ENCODE measurements at regions not wholly inside any gene's neighbourhood (a gene's known extent, or its start where the extent isn't known, plus 50 kb on each side); places are given as distances from the start of the nearest gene placed in this dataset.

GRCh38 chr12:75905922-75906321, 125.7 kb downstream of the PHLDA1 start:
- DNase-seq (ENCODE audit: low spot score), result no peak

GRCh38 chr12:75900781-75901254, 130.8 kb downstream of the PHLDA1 start:
- no peak for DNase-seq (ENCODE audit: low spot score)

- no peak for DNase-seq (ENCODE audit: low spot score)
Measured at GRCh38 chr12:75900226-75900625, 131.3 kb downstream of the PHLDA1 start.

GRCh38 chr12:75894965-75895754, 136.4 kb downstream of the PHLDA1 start:
- no peak for DNase-seq (ENCODE audit: low spot score)

- DNase-seq (ENCODE audit: low spot score), result no peak
Measured at GRCh38 chr12:75893765-75894164, 137.8 kb downstream of the PHLDA1 start.

GRCh38 chr12:75892731-75893408, 138.7 kb downstream of the PHLDA1 start:
- DNase-seq (ENCODE audit: low spot score), result peak; percentile 82

- no peak for DNase-seq (ENCODE audit: low spot score)
Measured at GRCh38 chr12:75891072-75891471, 140.5 kb downstream of the PHLDA1 start.

- no peak for DNase-seq (ENCODE audit: low spot score)
Measured at GRCh38 chr12:75890660-75891059, 140.9 kb downstream of the PHLDA1 start.

GRCh38 chr12:75890141-75890540, 141.4 kb downstream of the PHLDA1 start:
- DNase-seq (ENCODE audit: low spot score), result no peak

GRCh38 chr12:75888874-75889613, 142.5 kb downstream of the PHLDA1 start:
- no peak for DNase-seq (ENCODE audit: low spot score)

- no peak for DNase-seq (ENCODE audit: low spot score)
Measured at GRCh38 chr12:75888399-75888798, 143.2 kb downstream of the PHLDA1 start.

- DNase-seq (ENCODE audit: low spot score), result no peak
Measured at GRCh38 chr12:75887979-75888378, 143.6 kb downstream of the PHLDA1 start.

- no peak for DNase-seq (ENCODE audit: low spot score)
Measured at GRCh38 chr12:75884465-75884985, 147.1 kb downstream of the PHLDA1 start.

GRCh38 chr12:75883241-75883640, 148.3 kb downstream of the PHLDA1 start:
- DNase-seq (ENCODE audit: low spot score), result no peak

GRCh38 chr12:75882421-75882820, 149.2 kb downstream of the PHLDA1 start:
- DNase-seq (ENCODE audit: low spot score), result no peak

GRCh38 chr12:75881920-75882319, 149.7 kb downstream of the PHLDA1 start:
- DNase-seq (ENCODE audit: low spot score), result no peak

- no peak for DNase-seq (ENCODE audit: low spot score)
Measured at GRCh38 chr12:75877763-75878621, 153.6 kb downstream of the PHLDA1 start.

- DNase-seq (ENCODE audit: low spot score), result no peak
Measured at GRCh38 chr12:75876832-75877762, 154.5 kb downstream of the PHLDA1 start.

- DNase-seq (ENCODE audit: low spot score), result no peak
Measured at GRCh38 chr12:75874441-75874840, 157.1 kb downstream of the PHLDA1 start.

- DNase-seq (ENCODE audit: low spot score), result no peak
Measured at GRCh38 chr12:75872762-75873161, 158.8 kb downstream of the PHLDA1 start.

Measured in A172 (cell line).